IMR-90 (cell line): ENCODE measurements at regions not wholly inside any gene's neighbourhood (a gene's known extent, or its start where the extent isn't known, plus 50 kb on each side); places are given as distances from the start of the nearest gene placed in this dataset.

Experiments used
- BHLHE40 ChIP-seq: fragments of 150-350 bp; IDR thresholded peaks from 2 replicates; pipeline ENCODE4 v1.6.1; 2016; ENCODE audit warnings: mild to moderate bottlenecking, low read depth, low read length
- CHD1 ChIP-seq: IDR thresholded peaks from 2 replicates; pipeline ENCODE4 v1.6.1; 2012; ENCODE audit warnings: low read depth, low read length, improper control_type of control experiment
- CTCF ChIP-seq: conservative IDR thresholded peaks from 2 replicates; pipeline ENCODE4 v1.5.1; 2012; ENCODE audit warnings: mild to moderate bottlenecking, low read depth, low read length, improper control_type of control experiment
- ELK1 ChIP-seq: fragments of 150-350 bp; IDR thresholded peaks from 2 replicates; pipeline ENCODE4 v1.6.1; 2016; ENCODE audit warnings: low read depth, mild to moderate bottlenecking, low read length, moderate library complexity, borderline replicate concordance
- FOS ChIP-seq: fragments of 150-350 bp; IDR thresholded peaks from 2 replicates; pipeline ENCODE4 v1.6.1; 2016; ENCODE audit warnings: low read depth, low read length
- MAFK ChIP-seq: IDR thresholded peaks from 2 replicates; pipeline ENCODE4 v1.6.1; 2012; ENCODE audit warnings: low read depth, low read length, improper control_type of control experiment
- MAZ ChIP-seq: IDR thresholded peaks from 2 replicates; pipeline ENCODE4 v1.6.1; 2012; ENCODE audit warnings: low read depth, mild to moderate bottlenecking, low read length, improper control_type of control experiment, moderate library complexity, borderline replicate concordance
- POLR2A ChIP-seq: IDR thresholded peaks from 2 replicates; pipeline ENCODE4 v1.6.1; 2012; ENCODE audit warnings: mild to moderate bottlenecking, low read depth, low read length
- RAD21 ChIP-seq: IDR thresholded peaks from 2 replicates; pipeline ENCODE4 v1.6.1; 2012; ENCODE audit warnings: low read length, improper control_type of control experiment
- RFX5 ChIP-seq: IDR thresholded peaks from 2 replicates; pipeline ENCODE4 v1.8.0; 2012; ENCODE audit warnings: low read depth, mild to moderate bottlenecking, low read length, moderate library complexity
- USF2 ChIP-seq: fragments of 150-350 bp; IDR thresholded peaks from 2 replicates; pipeline ENCODE4 v1.6.1; 2017; ENCODE audit warnings: mild to moderate bottlenecking, antibody characterized with exemption, low read length, low read depth

- TF ChIP-seq CTCF, result no peak
- TF ChIP-seq MAZ, result no peak
- no peak for TF ChIP-seq CHD1
- TF ChIP-seq POLR2A, result no peak
- TF ChIP-seq USF2, result no peak
- no peak for TF ChIP-seq ELK1
- TF ChIP-seq MAFK, result no peak
- TF ChIP-seq RAD21, result no peak
- TF ChIP-seq FOS, result no peak
- TF ChIP-seq RFX5, result no peak
- TF ChIP-seq BHLHE40, result no peak
Observed at GRCh38 chr12:124115496-124115895, 142.5 kb downstream of the ZNF664 start.
